GM12873 (cell line): ENCODE measurements at regions not wholly inside any gene's neighbourhood (a gene's known extent, or its start where the extent isn't known, plus 50 kb on each side); places are given as distances from the start of the nearest gene placed in this dataset.

Experiments
- TF ChIP-seq, protein P1 (sequence below): IDR thresholded peaks from 2 replicates; pipeline ENCODE4 v1.5.1; 2012; ENCODE audit warnings: low read depth, mild to moderate bottlenecking, moderate library complexity, low read length, control low read depth; ENCODE audit not compliant: insufficient read depth; ENCODE audit errors: missing control alignments

DNA sequence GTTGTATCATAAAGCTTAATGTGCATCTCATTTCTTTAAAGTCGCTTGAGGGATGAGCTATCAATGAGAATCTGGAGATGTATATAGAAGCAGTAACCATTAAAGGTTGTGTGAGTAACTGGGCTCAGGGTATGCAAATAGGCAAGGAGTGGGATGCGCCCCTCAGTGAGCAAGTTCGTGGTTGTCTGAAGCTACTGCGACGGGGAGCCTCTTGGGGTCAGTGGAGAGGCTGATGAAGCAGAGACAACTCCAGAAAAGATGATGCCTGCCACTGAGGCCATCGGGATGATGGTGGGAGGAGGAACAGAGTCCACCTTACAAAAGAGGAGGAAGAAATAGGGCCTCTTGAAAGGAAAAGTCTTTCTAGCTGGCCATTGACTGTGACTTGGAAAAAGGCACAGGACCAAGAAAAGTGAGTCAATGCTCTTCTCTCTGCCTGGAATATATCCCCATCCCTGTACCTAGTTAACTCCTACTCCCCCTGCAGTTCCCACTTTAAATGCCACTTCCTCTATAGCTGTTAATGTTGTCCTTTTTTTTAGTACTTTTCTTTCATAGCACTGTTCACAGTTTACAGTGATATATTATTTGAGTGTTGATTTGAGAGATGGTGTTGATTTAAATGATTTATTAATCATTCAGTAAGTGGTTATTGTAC lies 51.4 kb upstream of the LSM6 start:
- TF ChIP-seq, protein P1, sequence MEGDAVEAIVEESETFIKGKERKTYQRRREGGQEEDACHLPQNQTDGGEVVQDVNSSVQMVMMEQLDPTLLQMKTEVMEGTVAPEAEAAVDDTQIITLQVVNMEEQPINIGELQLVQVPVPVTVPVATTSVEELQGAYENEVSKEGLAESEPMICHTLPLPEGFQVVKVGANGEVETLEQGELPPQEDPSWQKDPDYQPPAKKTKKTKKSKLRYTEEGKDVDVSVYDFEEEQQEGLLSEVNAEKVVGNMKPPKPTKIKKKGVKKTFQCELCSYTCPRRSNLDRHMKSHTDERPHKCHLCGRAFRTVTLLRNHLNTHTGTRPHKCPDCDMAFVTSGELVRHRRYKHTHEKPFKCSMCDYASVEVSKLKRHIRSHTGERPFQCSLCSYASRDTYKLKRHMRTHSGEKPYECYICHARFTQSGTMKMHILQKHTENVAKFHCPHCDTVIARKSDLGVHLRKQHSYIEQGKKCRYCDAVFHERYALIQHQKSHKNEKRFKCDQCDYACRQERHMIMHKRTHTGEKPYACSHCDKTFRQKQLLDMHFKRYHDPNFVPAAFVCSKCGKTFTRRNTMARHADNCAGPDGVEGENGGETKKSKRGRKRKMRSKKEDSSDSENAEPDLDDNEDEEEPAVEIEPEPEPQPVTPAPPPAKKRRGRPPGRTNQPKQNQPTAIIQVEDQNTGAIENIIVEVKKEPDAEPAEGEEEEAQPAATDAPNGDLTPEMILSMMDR, result peak; percentile 33

DNA sequence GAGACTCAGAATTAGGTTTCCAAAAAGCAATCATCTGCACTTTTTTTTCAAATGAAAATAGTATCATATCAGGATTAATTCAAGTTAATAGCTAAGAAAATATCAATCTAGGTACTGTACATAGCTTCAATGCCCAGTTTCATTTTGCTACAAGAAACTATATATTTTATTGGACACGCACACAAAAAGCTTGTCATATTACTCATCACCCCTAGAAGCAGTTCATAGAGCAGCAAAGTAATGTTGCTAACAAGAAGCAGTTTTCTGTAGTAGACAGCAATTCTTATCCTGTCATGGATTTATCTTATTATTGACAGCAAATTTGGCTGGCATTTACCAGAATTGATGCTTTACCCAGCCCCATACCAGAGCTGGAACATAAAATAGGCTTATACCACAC lies 52.3 kb upstream of the LSM6 start:
- TF ChIP-seq, protein P1, result no peak

GRCh38 chr4:146122398-146122797 lies 53.1 kb upstream of the LSM6 start:
- TF ChIP-seq, protein P1, result no peak

DNA sequence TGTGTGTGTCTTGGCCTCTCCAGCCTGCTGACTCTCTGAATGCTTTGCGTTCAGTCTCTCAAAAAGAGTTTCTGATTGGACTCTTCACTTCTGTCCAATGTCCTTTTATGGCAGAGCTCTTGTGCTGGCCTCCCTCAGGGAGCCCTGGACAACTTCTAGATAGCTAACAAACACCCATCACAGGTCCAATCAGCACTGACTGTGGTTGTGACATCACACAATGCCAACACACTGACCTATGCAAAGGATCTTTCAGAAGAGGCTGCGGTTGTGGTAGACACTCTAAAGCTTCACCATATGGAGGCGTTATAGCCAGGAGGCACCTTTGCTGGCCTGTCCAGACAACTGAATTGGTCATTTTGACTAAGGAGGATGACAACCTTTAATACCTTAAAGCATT lies 53.8 kb upstream of the LSM6 start:
- TF ChIP-seq, protein P1, result no peak

DNA sequence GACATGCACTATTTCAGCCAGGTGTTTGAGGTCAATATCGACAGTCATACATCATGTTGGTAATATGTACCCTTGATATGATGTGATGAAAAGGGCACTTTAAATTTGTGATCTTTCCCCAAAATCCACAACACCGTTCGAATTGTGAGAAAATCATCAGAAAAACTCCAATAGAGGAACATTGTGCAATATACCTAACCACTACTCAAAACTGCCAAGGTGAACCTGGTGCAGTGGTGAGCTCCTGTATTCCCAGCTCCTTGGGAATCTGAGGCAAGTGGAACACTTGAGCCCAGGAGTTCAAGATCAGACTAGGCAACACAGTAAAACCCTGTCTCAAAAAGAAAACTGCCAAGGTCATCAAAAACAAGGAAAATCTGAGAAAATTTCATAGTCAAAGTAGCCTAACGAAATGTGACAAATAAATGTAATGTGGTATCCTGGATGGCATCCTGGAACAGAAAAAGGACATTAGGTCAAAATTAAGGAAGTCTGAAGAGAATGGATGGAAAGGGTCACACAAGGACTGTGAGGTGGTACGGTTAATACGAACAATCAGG lies 55.6 kb upstream of the LSM6 start:
- TF ChIP-seq, protein P1, result no peak

DNA sequence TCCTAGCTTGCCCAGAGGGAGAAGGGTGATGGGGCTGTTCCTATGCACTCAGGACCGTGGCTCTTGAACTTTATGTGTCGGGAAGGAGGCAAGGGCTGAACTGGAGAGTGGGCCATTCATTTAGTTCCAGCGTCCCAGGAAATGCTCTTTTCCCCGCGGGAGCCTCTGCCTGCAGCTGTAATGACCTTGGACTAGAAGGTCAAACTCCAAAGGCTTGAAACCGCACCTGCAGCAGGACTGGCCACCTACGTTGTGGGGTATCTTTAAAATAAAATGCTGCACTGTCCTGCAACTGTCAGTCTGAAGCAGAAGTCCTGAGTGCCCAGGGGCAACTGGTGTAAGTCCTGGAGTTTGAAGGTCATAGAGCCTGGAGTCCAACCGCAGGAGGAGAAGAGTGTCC lies 61.5 kb upstream of the LSM6 start:
- TF ChIP-seq, protein P1, result no peak

GRCh38 chr4:146113171-146113570 lies 62.3 kb upstream of the LSM6 start:
- TF ChIP-seq, protein P1, result no peak
